SKM-1 treated with dmso at 0.1 percent for 144 hours (cell line): ENCODE measurements at regions not wholly inside any gene's neighbourhood (a gene's known extent, or its start where the extent isn't known, plus 50 kb on each side); places are given as distances from the start of the nearest gene placed in this dataset.

Source experiments
- DNase-seq: peaks from one replicate; lab custom pipeline; 2025; ENCODE audit not compliant: unreplicated experiment; lab: John Stamatoyannopoulos, UW

GRCh38 chr1:108082738-108083562 is 117.2 kb downstream of the SLC25A24 start:
- DNase-seq = no peak

GRCh38 chr1:108082001-108082400 is 117.0 kb upstream of the VAV3 start:
- no peak for DNase-seq

DNA sequence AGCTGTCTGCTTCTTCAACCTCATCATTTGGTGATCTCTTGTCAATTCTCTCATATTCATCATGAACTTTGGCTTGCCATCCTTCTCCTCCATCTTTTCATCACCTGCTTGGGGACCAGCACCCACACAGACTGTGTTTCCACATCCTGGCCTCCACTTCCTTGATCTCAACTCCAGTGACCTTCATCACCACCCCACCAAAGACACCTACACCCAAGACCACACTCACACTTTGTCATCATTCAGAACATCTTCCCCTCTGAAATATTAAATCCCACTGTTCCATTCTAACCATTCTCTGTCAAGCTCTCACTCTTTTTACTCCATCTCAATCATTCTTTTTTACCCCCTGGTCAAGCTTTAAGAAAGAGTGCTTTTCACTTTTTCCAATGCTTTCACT is 115.5 kb upstream of the VAV3 start:
- no peak for DNase-seq

DNA sequence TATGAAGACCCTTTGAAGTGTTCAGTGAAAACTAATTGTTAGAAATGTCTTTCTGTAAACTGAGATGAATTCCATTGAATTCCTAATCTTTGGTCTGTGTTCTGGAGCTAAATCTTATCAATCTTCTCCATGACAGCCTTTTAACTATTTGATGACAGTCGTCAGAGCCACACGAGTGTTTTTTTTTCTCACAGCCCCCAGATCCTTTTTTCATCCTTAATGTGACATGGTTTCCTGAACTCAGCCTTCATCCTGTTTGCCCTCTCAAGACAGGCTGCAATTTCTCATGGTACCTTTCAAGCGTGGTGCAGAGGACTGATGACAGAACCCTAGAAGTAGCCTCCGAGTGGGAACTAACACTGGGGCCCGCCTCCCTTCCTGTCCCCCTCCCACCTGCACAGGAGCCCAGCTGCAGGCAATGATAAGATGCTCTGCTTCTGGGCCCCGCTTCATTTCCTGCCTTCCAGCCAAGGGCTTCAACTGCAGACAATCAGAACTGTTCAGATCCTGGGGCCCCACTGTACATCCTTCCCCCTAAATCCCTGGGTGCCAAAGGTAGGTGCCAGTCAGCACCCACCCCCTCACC is 114.6 kb upstream of the VAV3 start:
- DNase-seq = no peak

DNA sequence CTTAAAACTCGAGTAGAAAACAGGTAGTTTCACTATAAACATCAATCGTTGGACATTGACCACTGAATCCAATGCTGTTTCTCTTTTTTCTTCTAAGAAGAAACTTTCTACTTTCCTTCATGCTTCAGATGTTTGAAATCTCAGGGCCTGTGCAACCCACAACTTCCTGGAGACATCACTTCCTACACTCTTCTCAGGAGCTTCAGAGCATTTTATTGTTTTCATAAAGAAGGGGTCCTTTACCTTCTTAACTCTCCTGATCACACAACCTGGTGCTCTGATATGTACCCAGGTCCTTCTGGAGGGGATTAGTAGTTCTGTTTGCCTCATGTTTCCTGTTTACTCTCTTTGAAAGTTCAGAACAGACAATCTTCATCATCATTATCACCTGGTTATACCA is 113.0 kb upstream of the VAV3 start:
- no peak for DNase-seq

GRCh38 chr1:108075055-108075454 is 110.1 kb upstream of the VAV3 start:
- no peak for DNase-seq

GRCh38 chr1:108072776-108073175 is 107.8 kb upstream of the VAV3 start:
- no peak for DNase-seq

DNA sequence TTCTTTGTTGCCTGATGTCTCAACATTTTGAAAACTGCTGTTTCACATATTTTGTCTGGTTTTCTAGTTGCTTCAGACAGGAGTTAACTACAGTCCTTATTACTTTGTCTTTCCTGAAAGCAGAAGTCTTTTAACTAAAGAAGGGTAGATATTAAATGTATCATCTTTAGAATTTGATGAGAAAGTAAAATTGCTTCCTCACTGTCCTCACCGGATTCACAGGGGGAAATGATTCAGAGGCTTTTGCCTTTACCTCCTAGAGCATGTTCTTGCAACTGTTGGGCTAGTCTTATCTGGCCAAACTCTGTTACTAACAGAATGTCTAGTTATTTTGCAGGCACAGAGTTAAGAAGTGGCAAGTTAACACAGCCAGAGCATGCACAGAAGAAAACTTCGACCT is 107.2 kb upstream of the VAV3 start:
- no peak for DNase-seq

DNA sequence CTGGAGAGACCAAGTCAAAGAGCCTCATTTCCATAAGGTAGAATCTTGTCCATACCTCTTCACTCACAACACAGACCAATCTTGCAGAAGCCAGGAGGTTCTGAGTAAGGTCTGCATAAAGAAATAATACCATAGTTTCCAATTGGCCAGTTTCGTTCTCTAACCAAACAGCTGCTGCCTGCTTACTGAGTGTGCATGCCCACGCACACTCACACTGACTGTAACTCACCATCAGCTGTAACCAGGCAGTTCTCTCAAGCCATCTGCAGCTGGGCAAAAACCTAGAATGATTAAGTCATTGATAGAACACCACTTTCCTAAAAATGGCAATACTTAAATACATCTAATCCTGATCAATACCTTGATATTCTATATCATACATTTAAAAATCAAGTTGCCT is 106.6 kb upstream of the VAV3 start:
- DNase-seq = no peak

GRCh38 chr1:108070662-108071061 is 105.7 kb upstream of the VAV3 start:
- DNase-seq = no peak

- DNase-seq = no peak
Observed at GRCh38 chr1:108067884-108068540, 103.0 kb upstream of the VAV3 start.

- no peak for DNase-seq
Observed at GRCh38 chr1:108066808-108067207, 101.8 kb upstream of the VAV3 start.

DNA sequence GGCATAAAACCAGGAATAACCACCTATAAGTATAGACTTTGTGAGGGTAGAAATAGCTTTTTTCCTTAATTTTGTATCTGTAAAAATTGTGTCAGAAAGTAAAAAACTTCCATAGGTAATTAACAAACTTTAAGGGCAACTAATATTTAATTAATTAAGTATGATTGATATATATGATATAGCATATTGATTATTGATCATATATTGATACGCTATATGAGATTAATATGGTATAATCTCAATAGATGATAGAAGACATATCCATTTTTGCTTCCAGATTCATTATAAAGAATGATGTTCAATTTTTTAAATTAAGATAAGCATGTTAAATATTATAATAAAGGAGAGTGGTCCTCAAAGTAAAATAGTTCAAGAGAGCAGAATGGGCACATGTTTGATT is 99.3 kb upstream of the VAV3 start:
- DNase-seq = no peak

DNA sequence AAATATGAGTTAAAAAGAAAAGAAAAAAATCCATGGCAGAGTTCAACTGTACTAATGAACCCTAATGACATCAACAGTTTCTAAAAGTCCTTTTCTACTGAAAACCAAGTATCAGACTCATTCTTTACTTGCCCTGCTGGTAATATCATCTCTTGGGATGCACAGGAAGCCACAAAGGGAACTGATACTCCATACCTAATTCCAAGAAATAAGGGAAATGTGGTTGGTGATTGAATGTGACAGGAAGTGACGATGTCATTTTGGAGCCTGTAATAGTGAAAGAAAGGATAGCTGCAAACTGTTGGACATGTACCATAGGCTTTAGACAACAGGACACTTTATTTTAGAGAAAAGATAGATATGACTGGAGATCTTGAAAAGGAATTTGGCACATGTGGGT is 98.7 kb upstream of the VAV3 start:
- no peak for DNase-seq

GRCh38 chr1:108059945-108060344 is 95.0 kb upstream of the VAV3 start:
- no peak for DNase-seq

- DNase-seq = no peak
Observed at GRCh38 chr1:108057541-108057940, 92.6 kb upstream of the VAV3 start.

DNA sequence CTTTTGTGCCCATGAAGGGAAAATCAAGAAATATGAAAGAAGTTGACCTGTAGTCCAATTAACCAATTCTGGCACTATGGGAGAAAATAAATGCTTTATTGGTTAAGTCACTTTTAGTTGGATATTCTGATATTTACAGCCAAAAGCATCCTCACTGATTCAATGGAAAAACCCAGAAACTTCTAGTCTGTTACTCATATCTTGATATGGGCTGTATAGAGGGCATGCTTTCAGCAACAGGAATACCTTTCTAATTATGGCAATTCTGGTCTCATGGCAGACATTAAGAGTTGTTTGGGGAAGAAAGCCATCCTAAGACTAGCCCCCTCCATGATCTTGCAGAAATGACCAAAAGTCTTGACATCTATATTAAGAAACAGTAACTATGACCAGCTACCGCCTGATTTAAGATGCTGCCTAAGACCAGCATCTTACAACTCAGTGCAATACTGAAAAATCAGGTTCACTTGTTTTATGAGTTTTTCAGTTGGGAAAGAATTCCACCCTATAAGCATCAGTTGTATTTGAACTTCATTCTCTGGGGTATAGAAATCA is 91.5 kb upstream of the VAV3 start:
- no peak for DNase-seq

GRCh38 chr1:108055387-108055786 is 90.4 kb upstream of the VAV3 start:
- no peak for DNase-seq

DNA sequence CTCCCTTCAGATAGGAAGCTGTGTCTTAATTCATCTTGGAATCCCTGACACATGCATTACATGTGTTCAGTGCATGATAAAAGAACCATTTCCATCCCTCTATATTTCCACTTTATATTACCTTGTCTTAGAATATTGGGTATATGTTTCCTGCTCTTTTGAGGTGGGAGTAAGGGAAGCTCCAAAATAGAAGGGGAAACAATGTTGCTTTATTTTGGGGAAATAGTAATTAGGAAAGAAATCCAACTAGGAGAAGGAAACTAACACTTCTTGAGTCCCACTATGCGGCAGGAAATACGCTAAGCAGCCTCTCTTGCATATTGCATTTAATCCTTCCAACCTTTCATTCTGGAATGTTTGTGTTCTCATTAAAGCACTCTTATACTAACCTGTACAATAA is 89.4 kb upstream of the VAV3 start:
- DNase-seq = no peak

DNA sequence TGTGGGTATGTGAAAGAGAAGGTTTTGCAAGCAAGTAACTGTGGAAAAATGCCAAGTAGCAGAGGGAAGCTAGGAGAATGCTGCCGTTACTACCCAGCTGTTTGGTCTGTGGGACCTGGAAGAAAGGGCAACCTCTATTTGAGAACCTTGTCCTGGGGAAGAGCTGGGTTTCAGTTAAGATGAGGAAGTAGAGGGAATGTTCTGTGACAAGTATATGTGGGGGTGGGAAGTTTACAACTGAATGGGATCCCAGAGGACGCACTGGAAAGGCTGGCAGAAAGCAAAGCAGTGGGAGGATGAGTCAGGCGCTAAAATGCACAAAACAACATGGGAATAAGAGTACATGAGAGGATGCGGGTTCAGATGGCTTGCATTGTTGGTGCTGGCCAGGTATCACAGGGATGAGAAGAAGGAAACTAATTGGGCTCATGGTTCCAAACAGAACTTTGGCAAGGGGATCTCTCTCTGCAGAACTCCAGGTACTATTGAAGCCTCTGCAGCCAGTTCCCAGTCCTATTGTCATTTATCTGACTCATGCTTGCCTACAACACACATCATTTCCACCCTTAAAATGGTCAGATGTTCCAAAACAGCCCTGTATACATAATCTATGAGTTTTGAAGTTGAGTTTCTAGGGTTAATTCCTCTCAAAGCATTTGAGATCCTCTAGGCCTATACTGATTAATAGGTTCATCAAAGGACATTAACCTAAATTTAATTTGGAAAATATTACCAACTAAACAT is 88.5 kb upstream of the VAV3 start:
- DNase-seq = no peak

GRCh38 chr1:108051631-108052377 is 86.8 kb upstream of the VAV3 start:
- DNase-seq = no peak
